Dendritic cell treated with granulocyte-macrophage colony-stimulating factor and Interleukin-4, amounts not matched to agents 40 ng/mL and 50 ng/mL, for 4 days (primary cell): ENCODE measurements at regions not wholly inside any gene's neighbourhood (a gene's known extent, or its start where the extent isn't known, plus 50 kb on each side); places are given as distances from the start of the nearest gene placed in this dataset.

Experiments
- H3K27ac Mint-ChIP-seq: one replicate; pipeline ENCODE4 v1.8.0; 2022; ENCODE audit warnings: mild to moderate bottlenecking, mixed read lengths
- H3K27me3 Mint-ChIP-seq: one replicate; pipeline ENCODE4 v1.8.0; 2022; ENCODE audit warnings: mild to moderate bottlenecking, mixed read lengths
- H3K36me3 Mint-ChIP-seq: one replicate; pipeline ENCODE4 v1.8.0; 2022; ENCODE audit warnings: low read depth, mixed read lengths
- H3K4me1 Mint-ChIP-seq: one replicate; pipeline ENCODE4 v1.8.0; 2022; ENCODE audit warnings: low read depth, mixed read lengths
- H3K4me3 Mint-ChIP-seq: one replicate; pipeline ENCODE4 v1.8.0; 2022; ENCODE audit warnings: mild to moderate bottlenecking, moderate library complexity, mixed read lengths
- H3K9me3 Mint-ChIP-seq: one replicate; pipeline ENCODE4 v1.8.0; 2022; ENCODE audit warnings: mixed read lengths
- intact Hi-C: fragments of 100-400 bp; cut with micrococcal nuclease; formaldehyde crosslinking; loops from one replicate; pipeline ENCODE4 v1.15.0; 2022

DNA sequence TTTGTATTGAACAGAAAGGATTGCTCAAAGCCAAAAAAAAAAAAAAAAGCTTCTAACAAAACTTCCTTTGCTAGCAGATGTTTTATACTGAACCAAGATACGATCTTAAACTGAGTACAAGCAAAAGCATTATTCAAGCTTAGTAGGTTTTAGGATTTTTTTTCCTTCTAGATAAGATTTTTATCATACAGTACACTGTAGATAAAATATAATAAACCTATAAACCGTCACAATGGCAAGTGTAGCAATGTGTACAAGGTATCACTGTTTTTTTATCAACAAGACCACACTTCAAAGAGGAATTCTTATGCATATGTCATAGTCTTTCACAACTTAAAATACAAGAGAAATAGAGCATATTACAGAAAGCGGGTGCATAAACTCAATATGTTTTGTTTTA lies 56.5 kb upstream of the TRPM3 start:
- Mint-ChIP-seq H3K36me3 (no peaks in the 10 kb centered on the region), H3K27me3 (no peaks in the 10 kb centered on the region), H3K9me3 (no peaks in the 10 kb centered on the region), H3K4me1 (no peaks in the 10 kb centered on the region), H3K27ac (no peak overlapping the region), H3K4me3 (no peak overlapping the region)
- intact Hi-C loops = no loop called here

DNA sequence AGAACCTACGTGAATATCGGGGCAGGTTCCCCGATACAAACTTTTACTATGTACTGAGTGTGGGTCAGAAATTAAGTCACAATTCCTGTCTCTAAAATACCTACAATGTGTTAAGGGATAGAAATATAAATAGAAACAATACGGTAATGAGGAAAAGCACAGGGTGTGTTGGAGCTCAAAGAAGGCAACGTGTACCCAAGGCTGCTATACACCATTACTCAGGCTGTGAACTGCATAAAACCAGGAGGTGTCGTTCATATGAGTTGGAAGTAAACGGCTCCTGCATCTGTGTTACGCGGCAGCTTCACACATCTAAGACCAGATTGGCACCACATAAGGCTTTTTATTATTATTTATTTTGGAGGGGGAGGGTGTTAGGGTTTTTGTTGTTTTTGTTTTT lies 50.1 kb upstream of the TRPM3 start:
- Mint-ChIP-seq H3K27ac (no peak overlapping the region), H3K27me3 (no peaks in the 10 kb centered on the region), H3K9me3 (peaks cover 9% of the 10 kb centered on the region), H3K4me1 (no peaks in the 10 kb centered on the region), H3K36me3 (no peaks in the 10 kb centered on the region), H3K4me3 (no peak overlapping the region)
- intact Hi-C loops = no loop called here
